ENCODE measurements at regions not wholly inside any gene's neighbourhood (a gene's known extent, or its start where the extent isn't known, plus 50 kb on each side); places are given as distances from the start of the nearest gene placed in this dataset.

- TF ChIP-seq CTCF (conservative IDR thresholded peaks at IDR 0.05), result no peak
- Mint-ChIP-seq H3K36me3 (ENCODE audit: low read depth) (no peaks in the 10 kb centered on the region), H3K4me3 (no peak overlapping the region), H3K27ac (ENCODE audit: unreplicated experiment) (no peak overlapping the region), H3K4me1 (no peaks in the 10 kb centered on the region), H3K9me3 (no peaks in the 10 kb centered on the region), H3K27me3 (ENCODE audit: low read depth) (no peaks in the 10 kb centered on the region)
- no peak for DNase-seq (ENCODE audit: low read depth, low spot score)
These were observed 121.7 kb downstream of the TUSC1 start for GRCh38 chr9:25556540-25556939.

- no peak overlapping the region for H3K27ac Mint-ChIP-seq (ENCODE audit: unreplicated experiment)
These were observed 129.4 kb downstream of the TUSC1 start for GRCh38 chr9:25548847-25549246.

DNA sequence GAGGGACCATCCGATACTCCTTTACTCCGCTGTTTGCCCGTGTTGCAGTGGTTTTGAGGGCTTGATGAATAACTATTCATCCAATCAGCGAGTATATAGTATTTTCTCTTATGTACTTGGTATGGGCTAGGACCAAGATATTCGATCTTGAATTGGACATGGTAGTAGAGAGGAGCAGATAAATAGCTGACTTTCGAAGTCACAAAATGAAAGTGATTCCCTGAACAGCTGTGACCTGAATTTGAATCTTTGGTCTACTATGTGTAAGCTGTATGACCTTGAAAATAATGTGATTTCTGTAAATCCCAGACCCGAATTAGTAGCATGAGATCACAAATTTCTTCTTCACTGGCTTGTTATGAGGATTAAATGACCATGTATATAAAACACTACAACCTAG lies 134.4 kb downstream of the TUSC1 start:
- H3K27ac Mint-ChIP-seq (ENCODE audit: unreplicated experiment), result no peak overlapping the region
- no peaks in the 10 kb centered on the region for H3K4me1 Mint-ChIP-seq
- no peaks in the 10 kb centered on the region for H3K27me3 Mint-ChIP-seq (ENCODE audit: low read depth)
- H3K36me3 Mint-ChIP-seq (ENCODE audit: low read depth), result no peaks in the 10 kb centered on the region
- no peak overlapping the region for H3K4me3 Mint-ChIP-seq
- H3K9me3 Mint-ChIP-seq, result no peaks in the 10 kb centered on the region
- no peak for DNase-seq (ENCODE audit: low read depth, low spot score)
- no peak for TF ChIP-seq CTCF (conservative IDR thresholded peaks at IDR 0.05)

More at GRCh38 chr9:25548847-25549246, 129.4 kb downstream of the TUSC1 start:
- Mint-ChIP-seq H3K4me3 (no peak overlapping the region), H3K36me3 (ENCODE audit: low read depth) (no peaks in the 10 kb centered on the region), H3K27me3 (ENCODE audit: low read depth) (no peaks in the 10 kb centered on the region), H3K4me1 (no peaks in the 10 kb centered on the region), H3K9me3 (no peaks in the 10 kb centered on the region)
- TF ChIP-seq CTCF (conservative IDR thresholded peaks at IDR 0.05), result no peak
- no peak for DNase-seq (ENCODE audit: low read depth, low spot score)

DNA sequence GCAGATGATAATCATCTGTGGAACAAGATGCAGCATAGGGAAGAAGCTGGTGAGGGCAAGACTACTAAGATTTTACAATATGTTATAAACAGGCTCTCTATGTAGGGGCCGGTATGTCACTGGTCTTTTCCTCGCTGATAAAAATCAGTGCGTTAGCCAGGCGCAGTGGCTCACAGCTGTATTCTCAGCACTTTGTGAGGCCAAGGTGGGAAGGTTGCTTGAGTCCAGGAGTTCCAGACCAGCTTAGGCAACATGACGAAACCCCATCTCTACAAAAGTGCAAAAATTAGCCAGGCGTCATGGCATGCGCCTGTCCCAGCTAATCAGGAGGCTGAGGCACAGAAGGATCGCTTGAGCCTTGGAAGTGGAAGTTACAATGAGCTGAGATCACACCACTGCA lies 135.9 kb downstream of the TUSC1 start:
- TF ChIP-seq CTCF (conservative IDR thresholded peaks at IDR 0.05), result no peak
- no peak overlapping the region for H3K4me3 Mint-ChIP-seq
- H3K27ac Mint-ChIP-seq (ENCODE audit: unreplicated experiment), result no peak overlapping the region
- no peak for DNase-seq (ENCODE audit: low read depth, low spot score)
- H3K9me3 Mint-ChIP-seq, result no peaks in the 10 kb centered on the region
- H3K4me1 Mint-ChIP-seq, result peaks cover 10% of the 10 kb centered on the region
- H3K27me3 Mint-ChIP-seq (ENCODE audit: low read depth), result no peaks in the 10 kb centered on the region
- H3K36me3 Mint-ChIP-seq (ENCODE audit: low read depth), result no peaks in the 10 kb centered on the region

DNA sequence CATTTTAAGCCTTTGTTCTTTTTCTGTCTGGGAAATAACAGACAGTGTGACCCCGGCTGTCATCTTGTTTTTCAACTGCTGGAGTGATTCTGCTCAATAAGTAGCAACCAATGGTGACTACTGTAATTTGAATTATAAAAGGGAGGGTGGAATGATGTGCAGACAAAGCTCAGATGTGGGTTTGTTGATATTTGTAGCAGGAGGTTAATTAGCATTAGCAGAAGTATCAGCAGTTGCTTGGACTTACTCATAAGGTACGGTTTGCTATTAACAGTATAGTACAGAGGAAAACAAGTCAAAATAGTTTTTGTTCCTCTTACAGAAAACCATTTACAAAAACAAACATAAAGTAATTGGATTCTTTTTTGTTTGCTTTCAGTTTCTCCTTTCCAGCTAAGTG lies 140.4 kb downstream of the TUSC1 start:
- no peak for TF ChIP-seq CTCF (conservative IDR thresholded peaks at IDR 0.05)
- peaks cover 10% of the 10 kb centered on the region for H3K4me1 Mint-ChIP-seq
- no peaks in the 10 kb centered on the region for H3K27me3 Mint-ChIP-seq (ENCODE audit: low read depth)
- no peak overlapping the region for H3K4me3 Mint-ChIP-seq
- no peaks in the 10 kb centered on the region for H3K36me3 Mint-ChIP-seq (ENCODE audit: low read depth)
- no peaks in the 10 kb centered on the region for H3K9me3 Mint-ChIP-seq
- no peak overlapping the region for H3K27ac Mint-ChIP-seq (ENCODE audit: unreplicated experiment)
- DNase-seq (ENCODE audit: low read depth, low spot score), result no peak

GRCh38 chr9:25519286-25519685 lies 159.0 kb downstream of the TUSC1 start:
- peaks cover 2% of the 10 kb centered on the region for H3K9me3 Mint-ChIP-seq
- TF ChIP-seq CTCF (conservative IDR thresholded peaks at IDR 0.05), result no peak
- no peak for DNase-seq (ENCODE audit: low read depth, low spot score)
- no peaks in the 10 kb centered on the region for H3K27me3 Mint-ChIP-seq (ENCODE audit: low read depth)
- no peaks in the 10 kb centered on the region for H3K36me3 Mint-ChIP-seq (ENCODE audit: low read depth)
- no peak overlapping the region for H3K4me3 Mint-ChIP-seq
- no peaks in the 10 kb centered on the region for H3K4me1 Mint-ChIP-seq
- no peak overlapping the region for H3K27ac Mint-ChIP-seq (ENCODE audit: unreplicated experiment)
